ENCODE measurements at regions not wholly inside any gene's neighbourhood (a gene's known extent, or its start where the extent isn't known, plus 50 kb on each side); places are given as distances from the start of the nearest gene placed in this dataset.

- Histone ChIP-seq H2BK20ac (ENCODE audit: low read length) (no peak overlapping the region), H3K23me2 (ENCODE audit: low read depth, low read length) (no peaks in the 10 kb centered on the region), H3K36me3 (ENCODE audit: control insufficient read depth in 2 of 4, insufficient read depth in 4 of 4, low read length in 3 of 4) (no peaks in the 10 kb centered on the region), H2BK15ac (ENCODE audit: low read length) (no peak overlapping the region), H3K79me1 (ENCODE audit: low read depth, low read length) (no peaks in the 10 kb centered on the region), H2BK5ac (ENCODE audit: low read depth, low read length) (no peak overlapping the region), H3K9ac (replicated peaks in 1 of 4; ENCODE audit: extremely low read depth in 1 of 4, low read depth in 3 of 4, low read length in 3 of 4) (no peak overlapping the region), H3K18ac (ENCODE audit: extremely low read depth, low read length) (no peak overlapping the region), H3K9me3 (ENCODE audit: insufficient read depth in 2 of 2, low read depth in 1 of 2, low read length in 1 of 2) (no peaks in the 10 kb centered on the region), H2AFZ (ENCODE audit: low read length) (no peak overlapping the region), H3K4ac (replicated peaks; ENCODE audit: insufficient read length, low read depth, low read length) (no peak overlapping the region), H2BK12ac (ENCODE audit: low read depth, low read length) (no peak overlapping the region), H3K14ac (ENCODE audit: insufficient read length) (no peak overlapping the region), H3K79me2 (ENCODE audit: control insufficient read depth in 1 of 2, insufficient read depth in 2 of 2, low read length in 2 of 2) (no peaks in the 10 kb centered on the region), H3K27me3 (replicated peaks in 1 of 4; ENCODE audit: control insufficient read depth in 3 of 4, extremely low read depth in 1 of 4, insufficient read depth in 3 of 4, low read length in 3 of 4) (no peaks in the 10 kb centered on the region), H4K8ac (ENCODE audit: extremely low read depth, insufficient read depth, low read length) (no peak overlapping the region), H3K23ac (ENCODE audit: insufficient read length) (no peak overlapping the region), H3K56ac (replicated peaks; ENCODE audit: insufficient read length, low read depth, low read length) (no peak overlapping the region), H4K5ac (ENCODE audit: insufficient read length, low read depth, low read length) (no peak overlapping the region), H4K91ac (replicated peaks; ENCODE audit: insufficient read length, low read length) (no peak overlapping the region), H2BK120ac (replicated peaks; ENCODE audit: low read depth, low read length) (no peak overlapping the region), H3K4me2 (ENCODE audit: insufficient read depth in 1 of 2, low read depth in 2 of 2, low read length in 2 of 2) (no peak overlapping the region), H3K27ac (ENCODE audit: low read depth, low read length) (no peak overlapping the region), H3K4me1 (replicated peaks in 1 of 4; ENCODE audit: control insufficient read depth in 3 of 4, insufficient read depth in 4 of 4, low read length in 3 of 4) (no peaks in the 10 kb centered on the region), H3K4me3 (ENCODE audit: extremely low read depth in 1 of 4, insufficient read depth in 2 of 4, low read depth in 3 of 4, low read length in 4 of 4) (no peak overlapping the region), H2AK5ac (ENCODE audit: low read depth, low read length) (no peak overlapping the region), H4K20me1 (replicated peaks in 1 of 2; ENCODE audit: control insufficient read depth in 1 of 2, insufficient read depth in 2 of 2, low read length in 2 of 2) (no peaks in the 10 kb centered on the region)
- POLR2A ChIA-PET (ENCODE audit: partially characterized antibody) = no interaction called here
- 93% methylated on average over 9 of the region's 9 CpGs; no CpG with 5 or more reads in 1 of the 2 experiments for WGBS, 2 experiments (ENCODE audit: extremely low coverage in 1 of 2, insufficient coverage in 1 of 2, insufficient read length in 1 of 2, insufficient replicate concordance in 2 of 2, low coverage in 1 of 2, low lambda C conversion rate in 2 of 2, missing lambda C conversion rate in 1 of 2)
- no peak for TF ChIP-seq RXRA (IDR thresholded peaks at IDR 0.05; ENCODE audit: insufficient read depth, low read depth, low read length)
- no peak for TF ChIP-seq EP300 (IDR thresholded peaks at IDR 0.05; ENCODE audit: borderline replicate concordance in 1 of 2, low read depth in 2 of 2, low read length in 2 of 2)
- TF ChIP-seq SIX5 (IDR thresholded peaks at IDR 0.05; ENCODE audit: low read depth, low read length) = no peak
- no peak for TF ChIP-seq HDAC2 (IDR thresholded peaks at IDR 0.05; ENCODE audit: borderline replicate concordance in 1 of 2, low read depth in 2 of 2, low read length in 2 of 2)
- TF ChIP-seq TAF7 (optimal IDR thresholded peaks at IDR 0.05; ENCODE audit: borderline replicate concordance, low read depth, low read length) = no peak
- no peak for TF ChIP-seq EZH2 (IDR thresholded peaks at IDR 0.05; ENCODE audit: low read depth, low read length, severe bottlenecking)
- TF ChIP-seq FOSL1 (IDR thresholded peaks at IDR 0.05; ENCODE audit: insufficient read depth, low read depth, low read length) = no peak
- no peak for TF ChIP-seq RFX5 (IDR thresholded peaks at IDR 0.05; ENCODE audit: borderline replicate concordance, low read depth, low read length)
- no peak for TF ChIP-seq TAF1 (IDR thresholded peaks at IDR 0.05; ENCODE audit: low read depth, low read length)
- no peak for TF ChIP-seq MAFK (IDR thresholded peaks at IDR 0.05; ENCODE audit: low read depth, low read length)
- CTCF ChIA-PET (ENCODE audit: partially characterized antibody) = interaction anchor here (0.8 to 0.9 kb wide), 2 partner anchors 203 to 302 kb away, joined by 3 to 4 read pairs; no protein-coding TSS in a partner anchor
- FAIRE-seq = no peak
- DNase-seq (ENCODE audit: low read depth in 1 of 2, low spot score in 2 of 2) = no peak
These were observed 88.8 kb upstream of the RARB start for GRCh38 chr3:25339225-25339624.

Data from H1 (cell line).